ENCODE measurements at regions not wholly inside any gene's neighbourhood (a gene's known extent, or its start where the extent isn't known, plus 50 kb on each side); places are given as distances from the start of the nearest gene placed in this dataset.

DNA sequence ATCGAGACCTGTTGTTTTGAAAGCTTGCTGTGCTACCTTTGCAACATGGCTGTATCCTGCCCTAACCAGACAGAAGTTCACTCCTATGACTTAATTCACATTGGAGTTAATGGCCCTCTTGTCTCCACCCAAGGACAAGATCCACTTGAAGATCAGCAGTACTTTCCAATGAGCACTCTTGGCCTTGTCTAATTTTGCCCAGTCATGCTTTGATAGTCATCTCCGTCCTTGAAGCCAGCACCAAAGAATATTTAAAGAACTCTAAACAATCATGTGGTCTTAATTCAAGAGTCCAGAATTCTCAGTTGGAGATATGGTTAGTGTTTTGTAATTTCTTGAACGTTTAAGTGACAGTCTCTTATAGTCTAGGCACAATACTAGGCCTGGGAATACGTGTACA lies 775.6 kb upstream of the EEF2KMT start:
- Histone ChIP-seq H3K4me3 (ENCODE audit: low read length in 2 of 2) (no peak overlapping the region), H3K36me3 (ENCODE audit: control insufficient read depth in 2 of 2, insufficient read depth in 2 of 2, low read length in 2 of 2) (no peaks in the 10 kb centered on the region), H3K9me3 (ENCODE audit: control insufficient read depth in 2 of 2, low read length in 2 of 2) (no peaks in the 10 kb centered on the region), H3K27me3 (ENCODE audit: control insufficient read depth in 2 of 2, insufficient read depth in 2 of 2, low read length in 2 of 2) (no peaks in the 10 kb centered on the region), H3K27ac (ENCODE audit: low read depth in 2 of 2, low read length in 2 of 2) (no peak overlapping the region), H3K9ac (ENCODE audit: low read depth in 1 of 2, low read length in 2 of 2) (no peak overlapping the region), H3K4me1 (ENCODE audit: control insufficient read depth in 2 of 2, insufficient read depth in 2 of 2, low read length in 2 of 2) (no peaks in the 10 kb centered on the region)

DNA sequence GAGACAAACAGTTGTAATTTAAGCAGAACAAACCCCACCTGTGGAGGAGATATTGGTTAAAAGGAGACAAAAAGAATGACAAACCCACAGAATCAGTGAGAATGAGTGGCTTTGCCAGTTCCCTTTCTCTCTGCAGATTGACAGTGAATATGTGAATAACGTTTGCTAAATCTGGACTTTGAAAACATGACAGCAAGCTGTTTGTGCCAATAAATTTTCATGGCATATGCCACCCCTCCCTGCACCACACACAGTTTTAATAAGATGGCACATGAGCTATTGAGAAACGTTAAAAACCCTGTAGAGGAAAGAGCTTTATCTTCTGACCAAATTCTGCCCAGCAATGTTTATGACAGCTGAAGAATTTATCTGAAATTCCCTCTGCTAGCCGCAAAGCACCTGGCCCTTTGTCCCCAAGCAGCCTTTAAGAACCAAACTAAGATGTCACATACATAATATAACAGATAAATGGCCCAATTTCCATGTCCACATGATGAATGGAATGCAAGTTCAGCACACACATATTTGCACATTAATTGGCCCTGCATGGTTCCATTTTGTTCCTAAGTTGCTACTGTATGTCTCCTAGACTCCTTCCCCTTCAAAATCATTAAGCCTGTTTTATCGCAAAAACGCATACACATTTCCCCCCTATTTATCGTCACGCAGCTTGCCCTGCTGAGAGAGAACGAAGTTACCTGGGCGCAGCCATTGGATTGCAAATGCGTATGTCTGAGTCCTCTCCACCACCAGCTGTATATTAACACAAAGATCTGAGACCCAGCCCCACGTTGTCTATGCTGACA lies 773.5 kb upstream of the EEF2KMT start:
- no peak overlapping the region for H3K9ac ChIP-seq (ENCODE audit: low read depth in 1 of 2, low read length in 2 of 2)
- H3K4me1 ChIP-seq (ENCODE audit: control insufficient read depth in 2 of 2, insufficient read depth in 2 of 2, low read length in 2 of 2): no peaks in the 10 kb centered on the region
- H3K27me3 ChIP-seq (ENCODE audit: control insufficient read depth in 2 of 2, insufficient read depth in 2 of 2, low read length in 2 of 2): no peaks in the 10 kb centered on the region
- H3K36me3 ChIP-seq (ENCODE audit: control insufficient read depth in 2 of 2, insufficient read depth in 2 of 2, low read length in 2 of 2): no peaks in the 10 kb centered on the region
- no peak overlapping the region for H3K4me3 ChIP-seq (ENCODE audit: low read length in 2 of 2)
- no peak overlapping the region for H3K27ac ChIP-seq (ENCODE audit: low read depth in 2 of 2, low read length in 2 of 2)
- H3K9me3 ChIP-seq (ENCODE audit: control insufficient read depth in 2 of 2, low read length in 2 of 2): no peaks in the 10 kb centered on the region

GRCh38 chr16:5867250-5867649 lies 769.7 kb upstream of the EEF2KMT start:
- Histone ChIP-seq H3K9me3 (ENCODE audit: control insufficient read depth in 2 of 2, low read length in 2 of 2) (no peaks in the 10 kb centered on the region), H3K27ac (ENCODE audit: low read depth in 2 of 2, low read length in 2 of 2) (no peak overlapping the region), H3K9ac (ENCODE audit: low read depth in 1 of 2, low read length in 2 of 2) (no peak overlapping the region), H3K36me3 (ENCODE audit: control insufficient read depth in 2 of 2, insufficient read depth in 2 of 2, low read length in 2 of 2) (no peaks in the 10 kb centered on the region), H3K27me3 (ENCODE audit: control insufficient read depth in 2 of 2, insufficient read depth in 2 of 2, low read length in 2 of 2) (no peaks in the 10 kb centered on the region), H3K4me1 (ENCODE audit: control insufficient read depth in 2 of 2, insufficient read depth in 2 of 2, low read length in 2 of 2) (no peaks in the 10 kb centered on the region), H3K4me3 (ENCODE audit: low read length in 2 of 2) (no peak overlapping the region)

- Histone ChIP-seq H3K4me1 (ENCODE audit: control insufficient read depth in 2 of 2, insufficient read depth in 2 of 2, low read length in 2 of 2) (no peaks in the 10 kb centered on the region), H3K9ac (ENCODE audit: low read depth in 1 of 2, low read length in 2 of 2) (no peak overlapping the region), H3K27me3 (ENCODE audit: control insufficient read depth in 2 of 2, insufficient read depth in 2 of 2, low read length in 2 of 2) (no peaks in the 10 kb centered on the region), H3K36me3 (ENCODE audit: control insufficient read depth in 2 of 2, insufficient read depth in 2 of 2, low read length in 2 of 2) (no peaks in the 10 kb centered on the region), H3K27ac (ENCODE audit: low read depth in 2 of 2, low read length in 2 of 2) (no peak overlapping the region), H3K9me3 (ENCODE audit: control insufficient read depth in 2 of 2, low read length in 2 of 2) (no peaks in the 10 kb centered on the region), H3K4me3 (ENCODE audit: low read length in 2 of 2) (no peak overlapping the region)
Observed at GRCh38 chr16:5865236-5865635, 767.6 kb upstream of the EEF2KMT start.

DNA sequence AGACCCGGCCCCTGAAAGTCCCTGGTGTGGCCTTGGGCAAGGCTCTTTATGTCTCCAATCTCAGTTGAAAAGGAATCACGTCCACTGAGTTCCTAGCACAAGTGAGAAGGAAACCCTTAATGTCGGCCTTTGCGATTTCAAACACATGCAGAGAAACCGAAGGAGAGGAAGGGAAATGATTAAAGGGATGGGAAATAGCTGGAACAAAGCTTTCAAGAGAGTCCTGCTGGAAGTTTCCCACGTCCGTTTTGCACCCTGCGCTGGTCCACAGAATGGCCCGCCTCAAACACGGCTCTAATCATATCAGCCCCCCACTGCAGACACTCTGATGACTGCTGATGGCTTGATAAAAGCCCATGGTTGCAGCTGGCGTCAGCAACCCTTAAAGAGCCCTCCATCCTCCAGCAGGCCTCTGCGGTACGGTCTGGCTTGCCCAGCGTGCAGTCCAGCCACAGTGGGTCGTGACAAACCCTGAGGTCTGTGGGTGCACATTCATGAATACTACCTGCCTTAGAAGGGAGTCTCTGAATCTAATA lies 765.5 kb upstream of the EEF2KMT start:
- no peaks in the 10 kb centered on the region for H3K36me3 ChIP-seq (ENCODE audit: control insufficient read depth in 2 of 2, insufficient read depth in 2 of 2, low read length in 2 of 2)
- H3K4me3 ChIP-seq (ENCODE audit: low read length in 2 of 2): no peak overlapping the region
- no peak overlapping the region for H3K9ac ChIP-seq (ENCODE audit: low read depth in 1 of 2, low read length in 2 of 2)
- no peaks in the 10 kb centered on the region for H3K4me1 ChIP-seq (ENCODE audit: control insufficient read depth in 2 of 2, insufficient read depth in 2 of 2, low read length in 2 of 2)
- H3K9me3 ChIP-seq (ENCODE audit: control insufficient read depth in 2 of 2, low read length in 2 of 2): no peaks in the 10 kb centered on the region
- no peaks in the 10 kb centered on the region for H3K27me3 ChIP-seq (ENCODE audit: control insufficient read depth in 2 of 2, insufficient read depth in 2 of 2, low read length in 2 of 2)
- H3K27ac ChIP-seq (ENCODE audit: low read depth in 2 of 2, low read length in 2 of 2): no peak overlapping the region

DNA sequence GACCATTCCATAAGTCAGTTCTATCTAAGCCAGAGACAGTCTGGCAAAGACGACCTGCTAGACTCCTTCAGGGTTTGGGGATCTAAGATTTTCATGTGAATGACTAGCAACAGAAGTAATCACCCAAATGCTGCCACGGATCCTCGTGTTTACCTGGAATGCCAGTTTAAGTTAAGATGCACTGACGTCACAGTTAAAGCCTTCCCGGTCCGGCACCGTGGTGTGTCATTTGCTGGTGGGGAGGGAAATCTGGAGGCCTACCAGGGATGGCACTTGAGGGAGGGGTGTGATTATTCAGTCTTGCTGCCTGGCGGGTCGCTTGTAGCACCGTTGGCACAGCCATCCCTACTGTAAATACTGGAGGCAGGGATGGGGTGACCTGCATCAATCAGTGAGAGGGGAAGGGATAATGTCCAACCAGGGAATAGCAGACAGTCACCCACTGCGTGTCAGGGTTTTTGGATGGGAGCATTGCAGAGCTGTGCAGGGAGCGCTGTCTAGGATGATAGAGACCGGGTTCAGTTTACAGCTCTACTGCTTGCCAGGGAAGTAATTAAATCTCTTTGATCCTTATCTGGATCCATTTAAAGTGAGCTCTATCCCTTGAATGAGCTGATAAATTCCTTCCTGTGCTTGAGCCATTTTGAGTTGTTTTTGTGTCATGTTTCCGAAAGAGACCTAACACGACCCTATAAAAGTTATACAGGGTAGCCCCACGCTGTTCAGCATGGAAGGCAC lies 764.7 kb upstream of the EEF2KMT start:
- Histone ChIP-seq H3K36me3 (ENCODE audit: control insufficient read depth in 2 of 2, insufficient read depth in 2 of 2, low read length in 2 of 2) (no peaks in the 10 kb centered on the region), H3K9me3 (ENCODE audit: control insufficient read depth in 2 of 2, low read length in 2 of 2) (no peaks in the 10 kb centered on the region), H3K9ac (ENCODE audit: low read depth in 1 of 2, low read length in 2 of 2) (no peak overlapping the region), H3K4me3 (ENCODE audit: low read length in 2 of 2) (no peak overlapping the region), H3K4me1 (ENCODE audit: control insufficient read depth in 2 of 2, insufficient read depth in 2 of 2, low read length in 2 of 2) (no peaks in the 10 kb centered on the region), H3K27me3 (ENCODE audit: control insufficient read depth in 2 of 2, insufficient read depth in 2 of 2, low read length in 2 of 2) (no peaks in the 10 kb centered on the region), H3K27ac (ENCODE audit: low read depth in 2 of 2, low read length in 2 of 2) (no peak overlapping the region)

- no peaks in the 10 kb centered on the region for H3K4me1 ChIP-seq (ENCODE audit: control insufficient read depth in 2 of 2, insufficient read depth in 2 of 2, low read length in 2 of 2)
- H3K27ac ChIP-seq (ENCODE audit: low read depth in 2 of 2, low read length in 2 of 2): no peak overlapping the region
- H3K4me3 ChIP-seq (ENCODE audit: low read length in 2 of 2): no peak overlapping the region
- no peaks in the 10 kb centered on the region for H3K9me3 ChIP-seq (ENCODE audit: control insufficient read depth in 2 of 2, low read length in 2 of 2)
- H3K27me3 ChIP-seq (ENCODE audit: control insufficient read depth in 2 of 2, insufficient read depth in 2 of 2, low read length in 2 of 2): no peaks in the 10 kb centered on the region
- no peaks in the 10 kb centered on the region for H3K36me3 ChIP-seq (ENCODE audit: control insufficient read depth in 2 of 2, insufficient read depth in 2 of 2, low read length in 2 of 2)
- H3K9ac ChIP-seq (ENCODE audit: low read depth in 1 of 2, low read length in 2 of 2): no peak overlapping the region
Observed at GRCh38 chr16:5861241-5861640, 763.6 kb upstream of the EEF2KMT start.

DNA sequence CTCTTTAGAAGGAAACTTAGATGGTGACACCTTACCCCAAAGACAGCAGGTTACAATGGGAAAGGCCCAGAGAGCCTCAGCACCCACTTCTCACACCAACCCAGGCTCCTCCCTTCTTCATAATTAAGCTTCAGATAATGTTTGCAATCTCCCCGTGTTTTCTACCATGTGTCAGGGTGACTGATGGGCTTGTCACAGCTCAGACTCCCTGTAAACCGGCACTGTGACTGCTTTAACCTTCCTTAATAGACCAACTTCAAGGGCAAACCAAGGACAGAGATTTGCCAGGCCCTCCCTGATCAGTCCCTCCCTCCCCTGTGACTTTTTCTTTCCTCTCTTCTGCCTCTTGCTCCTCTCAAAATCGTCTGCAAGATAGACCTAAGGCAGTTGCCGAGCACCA lies 760.6 kb upstream of the EEF2KMT start:
- Histone ChIP-seq H3K9ac (ENCODE audit: low read depth in 1 of 2, low read length in 2 of 2) (no peak overlapping the region), H3K9me3 (ENCODE audit: control insufficient read depth in 2 of 2, low read length in 2 of 2) (no peaks in the 10 kb centered on the region), H3K36me3 (ENCODE audit: control insufficient read depth in 2 of 2, insufficient read depth in 2 of 2, low read length in 2 of 2) (no peaks in the 10 kb centered on the region), H3K4me3 (ENCODE audit: low read length in 2 of 2) (no peak overlapping the region), H3K4me1 (ENCODE audit: control insufficient read depth in 2 of 2, insufficient read depth in 2 of 2, low read length in 2 of 2) (no peaks in the 10 kb centered on the region), H3K27ac (ENCODE audit: low read depth in 2 of 2, low read length in 2 of 2) (no peak overlapping the region), H3K27me3 (ENCODE audit: control insufficient read depth in 2 of 2, insufficient read depth in 2 of 2, low read length in 2 of 2) (no peaks in the 10 kb centered on the region)

DNA sequence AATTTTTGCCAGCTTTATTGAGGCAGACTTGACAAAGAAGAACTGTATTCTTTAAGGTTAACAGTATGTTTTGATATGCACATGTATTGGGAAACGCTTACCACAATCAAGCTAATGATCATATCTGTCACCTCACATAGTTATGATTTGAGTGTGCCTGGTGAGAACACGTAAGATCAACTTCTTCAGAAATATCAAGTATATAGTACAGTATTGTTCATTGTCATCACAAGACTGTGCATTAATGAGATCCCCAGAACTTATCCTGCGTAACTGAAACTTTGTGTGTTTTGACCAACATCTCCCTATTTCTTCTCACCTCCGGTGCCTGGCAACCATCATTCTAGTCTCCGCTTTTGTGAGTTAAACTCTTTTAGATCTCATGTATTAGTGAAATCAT lies 756.4 kb upstream of the EEF2KMT start:
- Histone ChIP-seq H3K4me1 (ENCODE audit: control insufficient read depth in 2 of 2, insufficient read depth in 2 of 2, low read length in 2 of 2) (no peaks in the 10 kb centered on the region), H3K4me3 (ENCODE audit: low read length in 2 of 2) (no peak overlapping the region), H3K9ac (ENCODE audit: low read depth in 1 of 2, low read length in 2 of 2) (no peak overlapping the region), H3K27me3 (ENCODE audit: control insufficient read depth in 2 of 2, insufficient read depth in 2 of 2, low read length in 2 of 2) (no peaks in the 10 kb centered on the region), H3K27ac (ENCODE audit: low read depth in 2 of 2, low read length in 2 of 2) (no peak overlapping the region), H3K9me3 (ENCODE audit: control insufficient read depth in 2 of 2, low read length in 2 of 2) (no peaks in the 10 kb centered on the region), H3K36me3 (ENCODE audit: control insufficient read depth in 2 of 2, insufficient read depth in 2 of 2, low read length in 2 of 2) (no peaks in the 10 kb centered on the region)

DNA sequence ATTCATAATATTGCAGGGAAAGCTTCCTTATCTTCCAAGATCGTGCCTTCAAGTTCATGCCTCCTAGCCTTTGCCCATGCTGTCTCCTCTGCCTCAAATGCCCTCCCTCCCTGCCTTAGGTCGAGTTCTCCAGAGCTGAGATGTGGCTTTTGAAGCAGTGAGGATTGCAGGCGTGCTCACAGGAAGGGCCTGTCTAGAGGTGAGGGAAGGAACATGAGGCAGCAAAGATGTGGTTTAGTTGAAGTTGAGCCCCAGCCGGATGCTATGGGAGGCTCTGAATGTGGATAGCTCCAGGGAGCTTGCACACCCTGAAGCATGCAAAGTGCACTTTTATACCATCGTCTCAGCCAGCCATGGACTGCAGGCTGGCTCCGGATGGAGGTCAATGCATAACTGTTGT lies 754.6 kb upstream of the EEF2KMT start:
- Histone ChIP-seq H3K36me3 (ENCODE audit: control insufficient read depth in 2 of 2, insufficient read depth in 2 of 2, low read length in 2 of 2) (no peaks in the 10 kb centered on the region), H3K9ac (ENCODE audit: low read depth in 1 of 2, low read length in 2 of 2) (no peak overlapping the region), H3K4me1 (ENCODE audit: control insufficient read depth in 2 of 2, insufficient read depth in 2 of 2, low read length in 2 of 2) (no peaks in the 10 kb centered on the region), H3K27ac (ENCODE audit: low read depth in 2 of 2, low read length in 2 of 2) (no peak overlapping the region), H3K4me3 (ENCODE audit: low read length in 2 of 2) (no peak overlapping the region), H3K27me3 (ENCODE audit: control insufficient read depth in 2 of 2, insufficient read depth in 2 of 2, low read length in 2 of 2) (no peaks in the 10 kb centered on the region), H3K9me3 (ENCODE audit: control insufficient read depth in 2 of 2, low read length in 2 of 2) (no peaks in the 10 kb centered on the region)
